ENCODE measurements at regions not wholly inside any gene's neighbourhood (a gene's known extent, or its start where the extent isn't known, plus 50 kb on each side); places are given as distances from the start of the nearest gene placed in this dataset.

GRCh38 chr4:111074523-111075114 is 451.7 kb upstream of the PITX2 start:
- Histone ChIP-seq H2AK5ac (ENCODE audit: low read depth, low read length) (no peak overlapping the region), H3K9me3 (ENCODE audit: insufficient read depth in 2 of 2, low read depth in 1 of 2, low read length in 1 of 2) (no peaks in the 10 kb centered on the region), H3K4me1 (replicated peaks in 1 of 4; ENCODE audit: control insufficient read depth in 3 of 4, insufficient read depth in 4 of 4, low read length in 3 of 4) (no peaks in the 10 kb centered on the region), H4K5ac (ENCODE audit: insufficient read length, low read depth, low read length) (no peak overlapping the region), H2BK120ac (replicated peaks; ENCODE audit: low read depth, low read length) (no peak overlapping the region), H3K9ac (replicated peaks in 1 of 4; ENCODE audit: extremely low read depth in 1 of 4, low read depth in 3 of 4, low read length in 3 of 4) (no peak overlapping the region), H4K91ac (replicated peaks; ENCODE audit: insufficient read length, low read length) (no peak overlapping the region), H2AFZ (ENCODE audit: low read length) (peak overlapping the region; percentile 76; the same call in 1 of the 2 replicates), H2BK15ac (ENCODE audit: low read length) (no peak overlapping the region), H2BK20ac (ENCODE audit: low read length) (no peak overlapping the region), H3K4ac (replicated peaks; ENCODE audit: insufficient read length, low read depth, low read length) (no peak overlapping the region), H3K56ac (replicated peaks; ENCODE audit: insufficient read length, low read depth, low read length) (no peak overlapping the region), H3K18ac (ENCODE audit: extremely low read depth, low read length) (no peak overlapping the region), H3K36me3 (ENCODE audit: control insufficient read depth in 2 of 4, insufficient read depth in 4 of 4, low read length in 3 of 4) (no peaks in the 10 kb centered on the region), H3K23me2 (ENCODE audit: low read depth, low read length) (no peaks in the 10 kb centered on the region), H3K4me2 (ENCODE audit: insufficient read depth in 1 of 2, low read depth in 2 of 2, low read length in 2 of 2) (no peak overlapping the region), H4K20me1 (replicated peaks in 1 of 2; ENCODE audit: control insufficient read depth in 1 of 2, insufficient read depth in 2 of 2, low read length in 2 of 2) (no peaks in the 10 kb centered on the region), H3K79me1 (ENCODE audit: low read depth, low read length) (no peaks in the 10 kb centered on the region), H2BK12ac (ENCODE audit: low read depth, low read length) (no peak overlapping the region), H4K8ac (ENCODE audit: extremely low read depth, insufficient read depth, low read length) (no peak overlapping the region; the same call in 1 of the 2 replicates), H3K14ac (ENCODE audit: insufficient read length) (no peak overlapping the region), H3K23ac (ENCODE audit: insufficient read length) (no peak overlapping the region), H2BK5ac (ENCODE audit: low read depth, low read length) (no peak overlapping the region), H3K79me2 (ENCODE audit: control insufficient read depth in 1 of 2, insufficient read depth in 2 of 2, low read length in 2 of 2) (no peaks in the 10 kb centered on the region), H3K27ac (ENCODE audit: low read depth, low read length) (no peak overlapping the region), H3K4me3 (ENCODE audit: extremely low read depth in 1 of 4, insufficient read depth in 2 of 4, low read depth in 3 of 4, low read length in 4 of 4) (no peak overlapping the region), H3K27me3 (replicated peaks in 1 of 4; ENCODE audit: control insufficient read depth in 3 of 4, extremely low read depth in 1 of 4, insufficient read depth in 3 of 4, low read length in 3 of 4) (no peaks in the 10 kb centered on the region)
- DNase-seq (ENCODE audit: low read depth in 1 of 2, low spot score in 2 of 2) (no peak), FAIRE-seq (no peak)
- 92% methylated on average over 12 of the region's 12 CpGs; no CpG with 5 or more reads in 1 of the 2 experiments for WGBS, 2 experiments (ENCODE audit: extremely low coverage in 1 of 2, insufficient coverage in 1 of 2, insufficient read length in 1 of 2, insufficient replicate concordance in 2 of 2, low coverage in 1 of 2, low lambda C conversion rate in 2 of 2, missing lambda C conversion rate in 1 of 2)
- ChIA-PET POLR2A (ENCODE audit: partially characterized antibody) (no interaction called here), CTCF (ENCODE audit: partially characterized antibody) (no interaction called here)
- TF ChIP-seq MAX (IDR thresholded peaks at IDR 0.05) (no peak), GABPA (IDR thresholded peaks at IDR 0.05; ENCODE audit: borderline replicate concordance, insufficient read depth, low read length) (no peak), CBX5 (IDR thresholded peaks at IDR 0.05; ENCODE audit: low read depth, low read length) (no peak), EP300 (IDR thresholded peaks at IDR 0.05; ENCODE audit: borderline replicate concordance in 1 of 2, low read depth in 2 of 2, low read length in 2 of 2) (no peak), EZH2 (IDR thresholded peaks at IDR 0.05; ENCODE audit: low read depth, low read length, severe bottlenecking) (no peak), CBX8 (IDR thresholded peaks at IDR 0.05; ENCODE audit: borderline replicate concordance, low read depth, low read length) (no peak), MAFK (IDR thresholded peaks at IDR 0.05; ENCODE audit: low read depth, low read length) (no peak), CEBPB (IDR thresholded peaks at IDR 0.05; ENCODE audit: low read depth, low read length) (no peak), CREB1 (IDR thresholded peaks at IDR 0.05) (no peak), EGR1 (IDR thresholded peaks at IDR 0.05; ENCODE audit: borderline replicate concordance, low read depth, low read length) (no peak), SIX5 (IDR thresholded peaks at IDR 0.05; ENCODE audit: low read depth, low read length) (no peak), POLR2A (IDR thresholded peaks at IDR 0.05; ENCODE audit: control extremely low read depth in 1 of 2, low read depth in 2 of 2, low read length in 2 of 2) (no peak), POU5F1 (IDR thresholded peaks at IDR 0.05; ENCODE audit: low read depth, low read length) (no peak), HDAC6 (IDR thresholded peaks at IDR 0.05; ENCODE audit: low read depth, low read length) (no peak)
- TF ChIP-seq, protein P1, sequence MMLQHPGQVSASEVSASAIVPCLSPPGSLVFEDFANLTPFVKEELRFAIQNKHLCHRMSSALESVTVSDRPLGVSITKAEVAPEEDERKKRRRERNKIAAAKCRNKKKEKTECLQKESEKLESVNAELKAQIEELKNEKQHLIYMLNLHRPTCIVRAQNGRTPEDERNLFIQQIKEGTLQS (IDR thresholded peaks at IDR 0.05; ENCODE audit: insufficient read depth, low read depth, low read length): no peak
